ENCODE measurements at regions not wholly inside any gene's neighbourhood (a gene's known extent, or its start where the extent isn't known, plus 50 kb on each side); places are given as distances from the start of the nearest gene placed in this dataset.

GRCh38 chr14:105836160-105836559 lies 309.8 kb downstream of the TMEM121 start:
- no peak for TF ChIP-seq CTCF (IDR thresholded peaks at IDR 0.05; ENCODE audit: insufficient read depth, low read depth, low read length)
- no peak for TF ChIP-seq EZH2 (IDR thresholded peaks at IDR 0.05; ENCODE audit: insufficient read depth, low read length)
